ENCODE measurements at regions not wholly inside any gene's neighbourhood (a gene's known extent, or its start where the extent isn't known, plus 50 kb on each side); places are given as distances from the start of the nearest gene placed in this dataset.

GRCh38 chr7:19920705-19921104, 147.3 kb upstream of the TMEM196 start:
- no peak overlapping the region for H2BK5ac ChIP-seq (ENCODE audit: insufficient read length, low read length)
- H3K27me3 ChIP-seq (ENCODE audit: insufficient read depth, low read length) = no peaks in the 10 kb centered on the region
- no peak overlapping the region for H3K14ac ChIP-seq (ENCODE audit: insufficient read depth, low read length)
- H4K8ac ChIP-seq (replicated peaks; ENCODE audit: insufficient read length, low read depth, low read length) = no peak overlapping the region
- H3K27ac ChIP-seq (ENCODE audit: insufficient read length, low read depth, low read length) = no peak overlapping the region
- Mint-ChIP-seq H3K36me3 (ENCODE audit: insufficient read depth in 1 of 3, low read depth in 3 of 3) (no peaks in the 10 kb centered on the region), H3K27me3 (ENCODE audit: low read depth) (no peaks in the 10 kb centered on the region), H3K9me3 (no peaks in the 10 kb centered on the region), H3K4me1 (0 out of 4 replicates have a peak, but pooled peaks cover 3 to 7% of the 10 kb centered on the region in 2 experiments), H3K27ac (no peak overlapping the region), H3K4me3 (no peak overlapping the region)
- no peak overlapping the region for H4K91ac ChIP-seq (ENCODE audit: insufficient read length, low read depth, low read length)
- peak; percentile 37; the same call in 2 of the 3 replicates for TF ChIP-seq CTCF (conservative IDR thresholded peaks at IDR 0.05)
- no peaks in the 10 kb centered on the region for H3K23me2 ChIP-seq (ENCODE audit: insufficient read length, low read depth, low read length, poor library complexity, severe bottlenecking)
- no peak overlapping the region for H2AFZ ChIP-seq (ENCODE audit: low read length)
- peak; percentile 60 for DNase-seq
- H4K5ac ChIP-seq (ENCODE audit: insufficient read length, low read depth, low read length) = no peak overlapping the region
- H3T11ph ChIP-seq (ENCODE audit: low read length) = no peak overlapping the region
- H3K79me2 ChIP-seq (ENCODE audit: insufficient read depth, low read length) = no peaks in the 10 kb centered on the region
- H3K23ac ChIP-seq (ENCODE audit: insufficient read length, low read depth, low read length) = no peak overlapping the region
- WGBS (ENCODE audit: extremely low coverage, insufficient read length, low lambda C conversion rate) = no CpG with 5 or more reads among the region's 7 CpGs
- H2BK12ac ChIP-seq (ENCODE audit: insufficient read length, low read depth, low read length) = no peak overlapping the region
- H3K4me2 ChIP-seq (ENCODE audit: insufficient read depth, insufficient read length, low read length) = no peak overlapping the region
- no peak overlapping the region for H2AK5ac ChIP-seq (ENCODE audit: insufficient read length, low read length)
- H2BK120ac ChIP-seq (ENCODE audit: low read depth, low read length, poor library complexity, severe bottlenecking) = no peak overlapping the region
- no peak overlapping the region for H3K4ac ChIP-seq (ENCODE audit: low read depth, low read length)
- H3K18ac ChIP-seq (ENCODE audit: insufficient read length, low read depth, low read length) = no peak overlapping the region
- no peaks in the 10 kb centered on the region for H3K4me1 ChIP-seq (ENCODE audit: insufficient read depth, low read length)
- H2BK15ac ChIP-seq (ENCODE audit: low read depth, low read length) = no peak overlapping the region
- no peak overlapping the region for H2BK20ac ChIP-seq (ENCODE audit: low read depth, low read length, poor library complexity, severe bottlenecking)
- H3K56ac ChIP-seq (ENCODE audit: insufficient read length, low read depth, low read length) = no peak overlapping the region
- no peak overlapping the region for H3K9ac ChIP-seq (ENCODE audit: extremely low read depth, insufficient read length, low read length)
- no peaks in the 10 kb centered on the region for H3K9me3 ChIP-seq (ENCODE audit: control insufficient read depth, low read depth, low read length)
- H4K20me1 ChIP-seq (ENCODE audit: control insufficient read depth, insufficient read depth, insufficient read length) = no peaks in the 10 kb centered on the region
- no peaks in the 10 kb centered on the region for H3K79me1 ChIP-seq (ENCODE audit: insufficient read depth, low read depth, low read length, poor library complexity, severe bottlenecking)
